ENCODE measurements at regions not wholly inside any gene's neighbourhood (a gene's known extent, or its start where the extent isn't known, plus 50 kb on each side); places are given as distances from the start of the nearest gene placed in this dataset.

DNA sequence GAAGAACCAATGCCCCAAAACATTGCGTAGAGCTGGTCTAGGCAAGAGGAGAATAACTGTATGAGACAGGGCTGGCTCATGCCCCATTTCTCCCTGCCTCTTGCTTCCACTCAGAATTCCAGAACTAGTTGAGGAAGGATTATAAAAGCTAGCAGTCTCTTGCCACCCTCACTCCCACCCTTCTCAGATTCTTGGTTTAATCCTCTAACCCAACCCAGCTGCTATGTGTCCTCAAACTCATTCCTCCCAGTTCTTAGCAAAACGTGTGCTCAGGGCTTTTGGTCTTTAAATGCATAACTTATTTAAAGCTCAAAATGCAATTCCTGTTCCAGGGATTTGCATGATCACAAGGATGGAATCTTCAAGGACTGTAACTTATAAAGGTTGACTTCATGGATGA lies 466.3 kb downstream of the COG6 start:
- TF ChIP-seq TAF1 (IDR thresholded peaks at IDR 0.05; ENCODE audit: borderline replicate concordance, insufficient read depth, low read length) (no peak), FOXP2 (optimal IDR thresholded peaks at IDR 0.05; ENCODE audit: borderline replicate concordance, extremely low read depth, extremely low read length, insufficient read depth) (no peak), REST (IDR thresholded peaks at IDR 0.05; ENCODE audit: insufficient read depth in 1 of 2, low read depth in 2 of 2, low read length in 2 of 2) (no peak), SIN3A (IDR thresholded peaks at IDR 0.05; ENCODE audit: borderline replicate concordance, insufficient read depth, low read length) (no peak), POLR2AphosphoS5 (IDR thresholded peaks at IDR 0.05; ENCODE audit: low read depth, low read length) (no peak)

DNA sequence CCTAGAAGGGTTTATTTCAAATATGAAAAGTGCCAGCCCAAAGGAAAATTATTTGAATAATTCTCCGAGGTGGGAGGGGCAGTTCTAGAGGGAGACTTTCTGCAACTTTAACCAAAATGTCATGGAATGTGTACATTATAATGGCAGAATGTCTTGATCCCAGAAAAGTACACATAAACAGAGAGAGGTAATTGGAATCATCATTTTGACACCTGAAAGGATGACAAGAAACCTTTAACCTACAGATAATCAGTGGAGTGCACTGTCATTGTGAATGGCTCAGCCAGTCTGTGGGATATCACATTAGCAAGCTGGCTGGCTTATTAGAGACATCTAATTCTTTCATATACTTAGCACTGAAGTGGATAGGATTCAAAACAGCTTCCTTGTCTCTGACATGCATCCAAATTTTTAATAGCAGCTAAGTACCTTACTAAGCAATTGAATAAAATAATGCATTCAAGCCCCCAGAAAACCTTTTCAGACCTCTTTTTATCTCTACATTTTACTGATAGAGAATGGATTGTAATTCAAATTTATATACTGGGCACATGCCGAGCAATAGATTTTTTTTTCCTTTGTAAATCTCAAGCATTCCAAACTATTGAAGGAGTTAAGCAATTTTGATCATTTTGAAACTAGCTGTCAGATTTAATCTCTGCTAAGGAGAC lies 468.6 kb downstream of the COG6 start:
- TF ChIP-seq TAF1 (IDR thresholded peaks at IDR 0.05; ENCODE audit: borderline replicate concordance, insufficient read depth, low read length) (no peak), FOXP2 (optimal IDR thresholded peaks at IDR 0.05; ENCODE audit: borderline replicate concordance, extremely low read depth, extremely low read length, insufficient read depth) (no peak), REST (IDR thresholded peaks at IDR 0.05; ENCODE audit: insufficient read depth in 1 of 2, low read depth in 2 of 2, low read length in 2 of 2) (no peak), SIN3A (IDR thresholded peaks at IDR 0.05; ENCODE audit: borderline replicate concordance, insufficient read depth, low read length) (no peak), POLR2AphosphoS5 (IDR thresholded peaks at IDR 0.05; ENCODE audit: low read depth, low read length) (no peak)

GRCh38 chr13:40124633-40125015 lies 469.2 kb downstream of the COG6 start:
- TF ChIP-seq TAF1 (IDR thresholded peaks at IDR 0.05; ENCODE audit: borderline replicate concordance, insufficient read depth, low read length) (no peak), FOXP2 (optimal IDR thresholded peaks at IDR 0.05; ENCODE audit: borderline replicate concordance, extremely low read depth, extremely low read length, insufficient read depth) (no peak), SIN3A (IDR thresholded peaks at IDR 0.05; ENCODE audit: borderline replicate concordance, insufficient read depth, low read length) (no peak), REST (IDR thresholded peaks at IDR 0.05; ENCODE audit: insufficient read depth in 1 of 2, low read depth in 2 of 2, low read length in 2 of 2) (no peak), POLR2AphosphoS5 (IDR thresholded peaks at IDR 0.05; ENCODE audit: low read depth, low read length) (no peak)

- no peak for TF ChIP-seq POLR2AphosphoS5 (IDR thresholded peaks at IDR 0.05; ENCODE audit: low read depth, low read length)
- TF ChIP-seq SIN3A (IDR thresholded peaks at IDR 0.05; ENCODE audit: borderline replicate concordance, insufficient read depth, low read length), result no peak
- TF ChIP-seq FOXP2 (optimal IDR thresholded peaks at IDR 0.05; ENCODE audit: borderline replicate concordance, extremely low read depth, extremely low read length, insufficient read depth), result no peak
- no peak for TF ChIP-seq REST (IDR thresholded peaks at IDR 0.05; ENCODE audit: insufficient read depth in 1 of 2, low read depth in 2 of 2, low read length in 2 of 2)
- no peak for TF ChIP-seq TAF1 (IDR thresholded peaks at IDR 0.05; ENCODE audit: borderline replicate concordance, insufficient read depth, low read length)
These were observed 469.9 kb downstream of the COG6 start for GRCh38 chr13:40125336-40125735.

Data from PFSK-1 (cell line).